RKO (cell line): ENCODE measurements at regions not wholly inside any gene's neighbourhood (a gene's known extent, or its start where the extent isn't known, plus 50 kb on each side); places are given as distances from the start of the nearest gene placed in this dataset.

Experiments
- DNase-seq: peaks from one replicate; pipeline ENCODE4 v3.0.0-alpha.2; 2016; ENCODE audit warnings: low spot score

GRCh38 chr4:145427991-145428390 lies 53.7 kb upstream of the SMAD1 start:
- DNase-seq, result no peak

- no peak for DNase-seq
Observed at GRCh38 chr4:145427221-145427620, 54.4 kb upstream of the SMAD1 start.

- no peak for DNase-seq
Observed at GRCh38 chr4:145423017-145423708, 58.5 kb upstream of the SMAD1 start.

GRCh38 chr4:145420595-145421214 lies 60.9 kb upstream of the SMAD1 start:
- no peak for DNase-seq

- DNase-seq, result no peak
Observed at GRCh38 chr4:145418739-145419138, 62.9 kb upstream of the SMAD1 start.

- no peak for DNase-seq
Observed at GRCh38 chr4:145417348-145418130, 64.1 kb upstream of the SMAD1 start.

GRCh38 chr4:145414841-145415240 lies 66.8 kb upstream of the SMAD1 start:
- no peak for DNase-seq

GRCh38 chr4:145414226-145414625 lies 67.4 kb upstream of the SMAD1 start:
- no peak for DNase-seq

GRCh38 chr4:145406970-145407369 lies 74.7 kb upstream of the SMAD1 start:
- no peak for DNase-seq

- no peak for DNase-seq
Observed at GRCh38 chr4:145404761-145405160, 76.9 kb upstream of the SMAD1 start.

- DNase-seq, result no peak
Observed at GRCh38 chr4:145396581-145396980, 85.1 kb upstream of the SMAD1 start.

- DNase-seq, result no peak
Observed at GRCh38 chr4:145390571-145390970, 91.1 kb upstream of the SMAD1 start.

GRCh38 chr4:145389550-145389949 lies 92.1 kb upstream of the SMAD1 start:
- DNase-seq, result no peak

- no peak for DNase-seq
Observed at GRCh38 chr4:145388043-145388442, 93.6 kb upstream of the SMAD1 start.

GRCh38 chr4:145387079-145387478 lies 94.6 kb upstream of the SMAD1 start:
- DNase-seq, result no peak

- DNase-seq, result no peak
Observed at GRCh38 chr4:145381163-145381562, 100.5 kb upstream of the SMAD1 start.

- DNase-seq, result no peak
Observed at GRCh38 chr4:145380123-145380522, 101.5 kb upstream of the SMAD1 start.

GRCh38 chr4:145375416-145375815 lies 106.2 kb upstream of the SMAD1 start:
- no peak for DNase-seq

GRCh38 chr4:145352438-145353145 lies 129.1 kb upstream of the SMAD1 start:
- DNase-seq, result no peak

- no peak for DNase-seq
Observed at GRCh38 chr4:145351922-145352321, 129.7 kb upstream of the SMAD1 start.

- no peak for DNase-seq
Observed at GRCh38 chr4:145351162-145351561, 130.5 kb upstream of the SMAD1 start.

GRCh38 chr4:145348291-145348690 lies 133.4 kb upstream of the SMAD1 start:
- no peak for DNase-seq

GRCh38 chr4:145347684-145348083 lies 134.0 kb upstream of the SMAD1 start:
- DNase-seq, result no peak
